GM23338 (cell line): ENCODE measurements at regions not wholly inside any gene's neighbourhood (a gene's known extent, or its start where the extent isn't known, plus 50 kb on each side); places are given as distances from the start of the nearest gene placed in this dataset.

ENCODE experiments used
- ATAC-seq: fragments of 200-7000 bp; cut with Tn5 transposase; 3 replicates; pipeline ENCODE4 v1.9.1; 2020
- DNase-seq: peaks from one replicate; pipeline ENCODE4 v3.0.0-alpha.2; 2015; ENCODE audit warnings: low spot score
- H2AFZ ChIP-seq: fragments of 200-600 bp; sonication (generic); 2 replicates; pipeline ENCODE4 v1.8.0; 2016; ENCODE audit warnings: antibody characterized with exemption, mild to moderate bottlenecking, moderate library complexity
- H3F3A ChIP-seq: fragments of 200-600 bp; sonication (generic); replicated peaks from 2 replicates; pipeline ENCODE4 v1.8.0; 2017; ENCODE audit warnings: antibody characterized with exemption, mixed run types, low read depth
- H3K27ac ChIP-seq: fragments of 200-600 bp; sonication (generic); 2 replicates; pipeline ENCODE4 v1.6.1; 2016; ENCODE audit warnings: low read depth
- H3K27me3 ChIP-seq: fragments of 200-600 bp; sonication (generic); 2 replicates; pipeline ENCODE4 v1.8.0; 2016; ENCODE audit warnings: mild to moderate bottlenecking, mixed run types, moderate library complexity; ENCODE audit not compliant: insufficient read depth
- H3K36me3 ChIP-seq: fragments of 200-600 bp; sonication (generic); 2 replicates; pipeline ENCODE4 v1.8.0; 2016; ENCODE audit warnings: mild to moderate bottlenecking; ENCODE audit not compliant: insufficient read depth
- H3K4me1 ChIP-seq: fragments of 200-600 bp; sonication (generic); 2 replicates; pipeline ENCODE4 v1.8.0; 2016; ENCODE audit warnings: mild to moderate bottlenecking, moderate library complexity; ENCODE audit not compliant: insufficient read depth
- H3K4me2 ChIP-seq: fragments of 200-600 bp; sonication (generic); 2 replicates; pipeline ENCODE4 v1.7.1; 2017; ENCODE audit warnings: mixed run types
- H3K4me3 ChIP-seq: fragments of 200-600 bp; sonication (generic); 2 replicates; pipeline ENCODE4 v1.6.1; 2016; ENCODE audit warnings: mixed run types
- H3K79me2 ChIP-seq: fragments of 200-600 bp; sonication (generic); replicated peaks from 2 replicates; pipeline ENCODE4 v1.8.0; 2017; ENCODE audit warnings: mild to moderate bottlenecking; ENCODE audit not compliant: insufficient read depth
- H3K9me2 ChIP-seq: fragments of 200-600 bp; sonication (generic); 2 replicates; pipeline ENCODE4 v1.8.0; 2017; ENCODE audit not compliant: insufficient read depth
- H4K20me1 ChIP-seq: fragments of 200-600 bp; sonication (generic); replicated peaks from 2 replicates; pipeline ENCODE4 v1.8.0; 2017; ENCODE audit warnings: mild to moderate bottlenecking; ENCODE audit not compliant: insufficient read depth
- H3K27ac Mint-ChIP-seq: 2 replicates; pipeline ENCODE4 v1.8.0; 2020; ENCODE audit warnings: inconsistent platforms, mild to moderate bottlenecking, moderate library complexity, mixed read lengths
- H3K27me3 Mint-ChIP-seq: 3 replicates; pipeline ENCODE4 v1.8.0; 2022; ENCODE audit warnings: low read depth, mild to moderate bottlenecking, moderate library complexity, mixed read lengths, inconsistent platforms; ENCODE audit not compliant: insufficient read depth, poor library complexity
- H3K36me3 Mint-ChIP-seq: 3 replicates; pipeline ENCODE4 v1.8.0; 2021; ENCODE audit warnings: low read depth, mild to moderate bottlenecking, inconsistent platforms, moderate library complexity, mixed read lengths
- H3K4me1 Mint-ChIP-seq: 3 replicates; pipeline ENCODE4 v1.8.0; 2020; ENCODE audit warnings: mild to moderate bottlenecking, inconsistent platforms, mixed read lengths
- H3K4me3 Mint-ChIP-seq: 3 replicates; pipeline ENCODE4 v1.8.0; 2021; ENCODE audit warnings: moderate library complexity, mild to moderate bottlenecking, inconsistent platforms, mixed read lengths
- H3K9me3 Mint-ChIP-seq: 3 replicates; pipeline ENCODE4 v1.8.0; 2020; ENCODE audit warnings: moderate library complexity, mild to moderate bottlenecking, inconsistent platforms, mixed read lengths
- CREB1 ChIP-seq: fragments of 250-450 bp; sonication (Bioruptor Pico); IDR thresholded peaks from 2 replicates; pipeline ENCODE4 v1.5.0; 2020; ENCODE audit warnings: low read depth, mild to moderate bottlenecking, moderate library complexity
- EZH2 ChIP-seq: fragments of 200-600 bp; sonication (generic); IDR thresholded peaks from one replicate; pipeline ENCODE4 v1.8.0; 2017; ENCODE audit warnings: antibody characterized with exemption, mild to moderate bottlenecking, low read depth; ENCODE audit not compliant: unreplicated experiment
- EZH2phosphoT487 ChIP-seq: fragments of 200-600 bp; sonication (generic); IDR thresholded peaks from one replicate; pipeline ENCODE4 v1.8.1; 2018; ENCODE audit warnings: antibody characterized with exemption; ENCODE audit not compliant: unreplicated experiment
- JUNB ChIP-seq: IDR thresholded peaks from one replicate; pipeline ENCODE4 v1.6.1; 2016; ENCODE audit warnings: antibody characterized with exemption; ENCODE audit not compliant: unreplicated experiment
- NANOG ChIP-seq: IDR thresholded peaks from 2 replicates; pipeline ENCODE4 v1.6.1; 2016; ENCODE audit warnings: antibody characterized with exemption, borderline replicate concordance
- POLR2AphosphoS5 ChIP-seq: IDR thresholded peaks from 2 replicates; pipeline ENCODE4 v1.6.1; 2016; ENCODE audit warnings: antibody characterized with exemption, low read depth
- STAT1 ChIP-seq: IDR thresholded peaks from one replicate; pipeline ENCODE4 v1.6.1; 2016; ENCODE audit warnings: antibody characterized with exemption; ENCODE audit not compliant: unreplicated experiment
- ZNF331 ChIP-seq: fragments of 250-450 bp; sonication (Bioruptor Pico); IDR thresholded peaks from 2 replicates; pipeline ENCODE4 v1.5.0; 2020; ENCODE audit warnings: low read depth, mild to moderate bottlenecking, moderate library complexity
- TF ChIP-seq, protein P1 (sequence below), 2 experiments: fragments of 200-600 bp in 1 of 2; sonication (generic) in 1 of 2; conservative IDR thresholded peaks; 2 replicates each; pipeline versions ENCODE4 v1.5.1 to v1.6.1; 2016 to 2017; ENCODE audit warnings: antibody characterized with exemption in 2 of 2, low read depth in 2 of 2, mild to moderate bottlenecking in 2 of 2, moderate library complexity in 1 of 2
- TF ChIP-seq, protein P2 (sequence below): fragments of 250-450 bp; sonication (Bioruptor Pico); IDR thresholded peaks from 2 replicates; pipeline ENCODE4 v1.5.0; 2020; ENCODE audit warnings: mild to moderate bottlenecking, moderate library complexity
- TF ChIP-seq, protein P3 (sequence below): IDR thresholded peaks from 2 replicates; pipeline ENCODE4 v1.6.1; 2016; ENCODE audit warnings: antibody characterized with exemption
- TF ChIP-seq, protein P4 (sequence below): IDR thresholded peaks from one replicate; pipeline ENCODE4 v1.6.1; 2018; ENCODE audit warnings: antibody characterized with exemption; ENCODE audit not compliant: unreplicated experiment

DNA sequence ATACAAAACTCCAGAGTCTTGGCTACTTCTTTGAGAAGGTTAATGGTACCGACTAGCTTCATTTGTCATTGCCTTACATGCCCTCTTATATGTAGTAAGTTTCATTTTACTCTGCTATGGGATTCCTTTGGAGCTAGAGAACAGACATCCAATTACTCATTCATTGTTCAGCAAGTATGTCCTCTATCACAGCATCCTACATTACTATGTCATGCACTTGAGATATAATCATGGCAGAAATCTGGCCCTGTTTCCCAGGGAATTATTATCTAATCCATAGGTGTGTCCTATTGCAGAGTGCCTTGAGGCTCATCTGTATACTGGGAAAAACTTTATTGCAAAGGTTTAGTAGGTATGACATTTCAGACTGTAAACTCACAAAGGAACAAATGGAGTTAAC lies 333.1 kb upstream of the NECTIN3 start:
- Histone ChIP-seq H3K27me3 (no peaks in the 10 kb centered on the region), H3K4me1 (peaks cover 5% of the 10 kb centered on the region), H2AFZ (no peak overlapping the region), H3K9me2 (peaks cover 7% of the 10 kb centered on the region; the same call in 1 of the 2 replicates), H3F3A (no peaks in the 10 kb centered on the region), H3K27ac (no peak overlapping the region), H4K20me1 (no peaks in the 10 kb centered on the region), H3K79me2 (no peaks in the 10 kb centered on the region), H3K36me3 (no peaks in the 10 kb centered on the region), H3K4me3 (no peak overlapping the region), H3K4me2 (no peak overlapping the region)
- Mint-ChIP-seq H3K4me1 (peaks cover 7% of the 10 kb centered on the region), H3K27ac (no peak overlapping the region), H3K9me3 (no peaks in the 10 kb centered on the region), H3K36me3 (no peaks in the 10 kb centered on the region; the same call in 2 of the 3 replicates), H3K27me3 (no peaks in the 10 kb centered on the region), H3K4me3 (no peak overlapping the region)
- no peak for DNase-seq
- no peak for TF ChIP-seq STAT1
- no peak for TF ChIP-seq CREB1
- no peak for TF ChIP-seq EZH2phosphoT487
- TF ChIP-seq, protein P1, sequence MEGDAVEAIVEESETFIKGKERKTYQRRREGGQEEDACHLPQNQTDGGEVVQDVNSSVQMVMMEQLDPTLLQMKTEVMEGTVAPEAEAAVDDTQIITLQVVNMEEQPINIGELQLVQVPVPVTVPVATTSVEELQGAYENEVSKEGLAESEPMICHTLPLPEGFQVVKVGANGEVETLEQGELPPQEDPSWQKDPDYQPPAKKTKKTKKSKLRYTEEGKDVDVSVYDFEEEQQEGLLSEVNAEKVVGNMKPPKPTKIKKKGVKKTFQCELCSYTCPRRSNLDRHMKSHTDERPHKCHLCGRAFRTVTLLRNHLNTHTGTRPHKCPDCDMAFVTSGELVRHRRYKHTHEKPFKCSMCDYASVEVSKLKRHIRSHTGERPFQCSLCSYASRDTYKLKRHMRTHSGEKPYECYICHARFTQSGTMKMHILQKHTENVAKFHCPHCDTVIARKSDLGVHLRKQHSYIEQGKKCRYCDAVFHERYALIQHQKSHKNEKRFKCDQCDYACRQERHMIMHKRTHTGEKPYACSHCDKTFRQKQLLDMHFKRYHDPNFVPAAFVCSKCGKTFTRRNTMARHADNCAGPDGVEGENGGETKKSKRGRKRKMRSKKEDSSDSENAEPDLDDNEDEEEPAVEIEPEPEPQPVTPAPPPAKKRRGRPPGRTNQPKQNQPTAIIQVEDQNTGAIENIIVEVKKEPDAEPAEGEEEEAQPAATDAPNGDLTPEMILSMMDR (conservative IDR thresholded peaks at IDR 0.05; ENCODE audit: low read depth in 2 of 2) = no peak
- TF ChIP-seq, protein P2, sequence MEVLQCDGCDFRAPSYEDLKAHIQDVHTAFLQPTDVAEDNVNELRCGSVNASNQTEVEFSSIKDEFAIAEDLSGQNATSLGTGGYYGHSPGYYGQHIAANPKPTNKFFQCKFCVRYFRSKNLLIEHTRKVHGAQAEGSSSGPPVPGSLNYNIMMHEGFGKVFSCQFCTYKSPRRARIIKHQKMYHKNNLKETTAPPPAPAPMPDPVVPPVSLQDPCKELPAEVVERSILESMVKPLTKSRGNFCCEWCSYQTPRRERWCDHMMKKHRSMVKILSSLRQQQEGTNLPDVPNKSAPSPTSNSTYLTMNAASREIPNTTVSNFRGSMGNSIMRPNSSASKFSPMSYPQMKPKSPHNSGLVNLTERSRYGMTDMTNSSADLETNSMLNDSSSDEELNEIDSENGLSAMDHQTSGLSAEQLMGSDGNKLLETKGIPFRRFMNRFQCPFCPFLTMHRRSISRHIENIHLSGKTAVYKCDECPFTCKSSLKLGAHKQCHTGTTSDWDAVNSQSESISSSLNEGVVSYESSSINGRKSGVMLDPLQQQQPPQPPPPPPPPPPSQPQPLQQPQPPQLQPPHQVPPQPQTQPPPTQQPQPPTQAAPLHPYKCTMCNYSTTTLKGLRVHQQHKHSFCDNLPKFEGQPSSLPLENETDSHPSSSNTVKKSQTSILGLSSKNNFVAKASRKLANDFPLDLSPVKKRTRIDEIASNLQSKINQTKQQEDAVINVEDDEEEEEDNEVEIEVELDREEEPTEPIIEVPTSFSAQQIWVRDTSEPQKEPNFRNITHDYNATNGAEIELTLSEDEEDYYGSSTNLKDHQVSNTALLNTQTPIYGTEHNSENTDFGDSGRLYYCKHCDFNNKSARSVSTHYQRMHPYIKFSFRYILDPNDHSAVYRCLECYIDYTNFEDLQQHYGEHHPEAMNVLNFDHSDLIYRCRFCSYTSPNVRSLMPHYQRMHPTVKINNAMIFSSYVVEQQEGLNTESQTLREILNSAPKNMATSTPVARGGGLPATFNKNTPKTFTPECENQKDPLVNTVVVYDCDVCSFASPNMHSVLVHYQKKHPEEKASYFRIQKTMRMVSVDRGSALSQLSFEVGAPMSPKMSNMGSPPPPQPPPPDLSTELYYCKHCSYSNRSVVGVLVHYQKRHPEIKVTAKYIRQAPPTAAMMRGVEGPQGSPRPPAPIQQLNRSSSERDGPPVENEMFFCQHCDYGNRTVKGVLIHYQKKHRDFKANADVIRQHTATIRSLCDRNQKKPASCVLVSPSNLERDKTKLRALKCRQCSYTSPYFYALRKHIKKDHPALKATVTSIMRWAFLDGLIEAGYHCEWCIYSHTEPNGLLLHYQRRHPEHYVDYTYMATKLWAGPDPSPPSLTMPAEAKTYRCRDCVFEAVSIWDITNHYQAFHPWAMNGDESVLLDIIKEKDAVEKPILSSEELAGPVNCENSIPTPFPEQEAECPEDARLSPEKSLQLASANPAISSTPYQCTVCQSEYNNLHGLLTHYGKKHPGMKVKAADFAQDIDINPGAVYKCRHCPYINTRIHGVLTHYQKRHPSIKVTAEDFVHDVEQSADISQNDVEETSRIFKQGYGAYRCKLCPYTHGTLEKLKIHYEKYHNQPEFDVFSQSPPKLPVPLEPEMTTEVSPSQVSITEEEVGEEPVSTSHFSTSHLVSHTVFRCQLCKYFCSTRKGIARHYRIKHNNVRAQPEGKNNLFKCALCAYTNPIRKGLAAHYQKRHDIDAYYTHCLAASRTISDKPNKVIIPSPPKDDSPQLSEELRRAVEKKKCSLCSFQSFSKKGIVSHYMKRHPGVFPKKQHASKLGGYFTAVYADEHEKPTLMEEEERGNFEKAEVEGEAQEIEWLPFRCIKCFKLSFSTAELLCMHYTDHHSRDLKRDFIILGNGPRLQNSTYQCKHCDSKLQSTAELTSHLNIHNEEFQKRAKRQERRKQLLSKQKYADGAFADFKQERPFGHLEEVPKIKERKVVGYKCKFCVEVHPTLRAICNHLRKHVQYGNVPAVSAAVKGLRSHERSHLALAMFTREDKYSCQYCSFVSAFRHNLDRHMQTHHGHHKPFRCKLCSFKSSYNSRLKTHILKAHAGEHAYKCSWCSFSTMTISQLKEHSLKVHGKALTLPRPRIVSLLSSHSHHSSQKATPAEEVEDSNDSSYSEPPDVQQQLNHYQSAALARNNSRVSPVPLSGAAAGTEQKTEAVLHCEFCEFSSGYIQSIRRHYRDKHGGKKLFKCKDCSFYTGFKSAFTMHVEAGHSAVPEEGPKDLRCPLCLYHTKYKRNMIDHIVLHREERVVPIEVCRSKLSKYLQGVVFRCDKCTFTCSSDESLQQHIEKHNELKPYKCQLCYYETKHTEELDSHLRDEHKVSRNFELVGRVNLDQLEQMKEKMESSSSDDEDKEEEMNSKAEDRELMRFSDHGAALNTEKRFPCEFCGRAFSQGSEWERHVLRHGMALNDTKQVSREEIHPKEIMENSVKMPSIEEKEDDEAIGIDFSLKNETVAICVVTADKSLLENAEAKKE (CRISPR knock-in tag) = no peak
- TF ChIP-seq, protein P3, sequence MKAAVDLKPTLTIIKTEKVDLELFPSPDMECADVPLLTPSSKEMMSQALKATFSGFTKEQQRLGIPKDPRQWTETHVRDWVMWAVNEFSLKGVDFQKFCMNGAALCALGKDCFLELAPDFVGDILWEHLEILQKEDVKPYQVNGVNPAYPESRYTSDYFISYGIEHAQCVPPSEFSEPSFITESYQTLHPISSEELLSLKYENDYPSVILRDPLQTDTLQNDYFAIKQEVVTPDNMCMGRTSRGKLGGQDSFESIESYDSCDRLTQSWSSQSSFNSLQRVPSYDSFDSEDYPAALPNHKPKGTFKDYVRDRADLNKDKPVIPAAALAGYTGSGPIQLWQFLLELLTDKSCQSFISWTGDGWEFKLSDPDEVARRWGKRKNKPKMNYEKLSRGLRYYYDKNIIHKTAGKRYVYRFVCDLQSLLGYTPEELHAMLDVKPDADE = no peak
- TF ChIP-seq, protein P4, sequence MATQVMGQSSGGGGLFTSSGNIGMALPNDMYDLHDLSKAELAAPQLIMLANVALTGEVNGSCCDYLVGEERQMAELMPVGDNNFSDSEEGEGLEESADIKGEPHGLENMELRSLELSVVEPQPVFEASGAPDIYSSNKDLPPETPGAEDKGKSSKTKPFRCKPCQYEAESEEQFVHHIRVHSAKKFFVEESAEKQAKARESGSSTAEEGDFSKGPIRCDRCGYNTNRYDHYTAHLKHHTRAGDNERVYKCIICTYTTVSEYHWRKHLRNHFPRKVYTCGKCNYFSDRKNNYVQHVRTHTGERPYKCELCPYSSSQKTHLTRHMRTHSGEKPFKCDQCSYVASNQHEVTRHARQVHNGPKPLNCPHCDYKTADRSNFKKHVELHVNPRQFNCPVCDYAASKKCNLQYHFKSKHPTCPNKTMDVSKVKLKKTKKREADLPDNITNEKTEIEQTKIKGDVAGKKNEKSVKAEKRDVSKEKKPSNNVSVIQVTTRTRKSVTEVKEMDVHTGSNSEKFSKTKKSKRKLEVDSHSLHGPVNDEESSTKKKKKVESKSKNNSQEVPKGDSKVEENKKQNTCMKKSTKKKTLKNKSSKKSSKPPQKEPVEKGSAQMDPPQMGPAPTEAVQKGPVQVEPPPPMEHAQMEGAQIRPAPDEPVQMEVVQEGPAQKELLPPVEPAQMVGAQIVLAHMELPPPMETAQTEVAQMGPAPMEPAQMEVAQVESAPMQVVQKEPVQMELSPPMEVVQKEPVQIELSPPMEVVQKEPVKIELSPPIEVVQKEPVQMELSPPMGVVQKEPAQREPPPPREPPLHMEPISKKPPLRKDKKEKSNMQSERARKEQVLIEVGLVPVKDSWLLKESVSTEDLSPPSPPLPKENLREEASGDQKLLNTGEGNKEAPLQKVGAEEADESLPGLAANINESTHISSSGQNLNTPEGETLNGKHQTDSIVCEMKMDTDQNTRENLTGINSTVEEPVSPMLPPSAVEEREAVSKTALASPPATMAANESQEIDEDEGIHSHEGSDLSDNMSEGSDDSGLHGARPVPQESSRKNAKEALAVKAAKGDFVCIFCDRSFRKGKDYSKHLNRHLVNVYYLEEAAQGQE = no peak
- TF ChIP-seq POLR2AphosphoS5 = no peak
- TF ChIP-seq JUNB = no peak
- no peak for TF ChIP-seq EZH2
- TF ChIP-seq ZNF331 = no peak
- TF ChIP-seq NANOG = no peak
- ATAC-seq = no peak
